Stomach (tissue), 4 donors: ENCODE measurements at regions not wholly inside any gene's neighbourhood (a gene's known extent, or its start where the extent isn't known, plus 50 kb on each side); places are given as distances from the start of the nearest gene placed in this dataset.

Experiments used
- EP300 ChIP-seq: sonication (generic); formaldehyde crosslinking; IDR thresholded peaks from one replicate; pipeline ENCODE4 v1.6.1; 2017; ENCODE audit warnings: antibody characterized with exemption
- POLR2AphosphoS5 ChIP-seq, 3 donors: sonication (generic); formaldehyde crosslinking; IDR thresholded peaks; one replicate each; pipeline ENCODE4 v1.6.1; 2016; ENCODE audit warnings: antibody characterized with exemption in 3 of 3
- TF ChIP-seq, protein P1 (sequence below), 7 experiments: fragments of 450-650 bp in 4 of 7; fragments of 200-600 bp in 3 of 7; sonication (generic) in 3 of 7; IDR thresholded peaks; one replicate each; pipeline ENCODE4 v1.5.1; 2016 to 2019; ENCODE audit warnings: antibody characterized with exemption in 7 of 7, control low read depth in 2 of 7, mild to moderate bottlenecking in 1 of 7

DNA sequence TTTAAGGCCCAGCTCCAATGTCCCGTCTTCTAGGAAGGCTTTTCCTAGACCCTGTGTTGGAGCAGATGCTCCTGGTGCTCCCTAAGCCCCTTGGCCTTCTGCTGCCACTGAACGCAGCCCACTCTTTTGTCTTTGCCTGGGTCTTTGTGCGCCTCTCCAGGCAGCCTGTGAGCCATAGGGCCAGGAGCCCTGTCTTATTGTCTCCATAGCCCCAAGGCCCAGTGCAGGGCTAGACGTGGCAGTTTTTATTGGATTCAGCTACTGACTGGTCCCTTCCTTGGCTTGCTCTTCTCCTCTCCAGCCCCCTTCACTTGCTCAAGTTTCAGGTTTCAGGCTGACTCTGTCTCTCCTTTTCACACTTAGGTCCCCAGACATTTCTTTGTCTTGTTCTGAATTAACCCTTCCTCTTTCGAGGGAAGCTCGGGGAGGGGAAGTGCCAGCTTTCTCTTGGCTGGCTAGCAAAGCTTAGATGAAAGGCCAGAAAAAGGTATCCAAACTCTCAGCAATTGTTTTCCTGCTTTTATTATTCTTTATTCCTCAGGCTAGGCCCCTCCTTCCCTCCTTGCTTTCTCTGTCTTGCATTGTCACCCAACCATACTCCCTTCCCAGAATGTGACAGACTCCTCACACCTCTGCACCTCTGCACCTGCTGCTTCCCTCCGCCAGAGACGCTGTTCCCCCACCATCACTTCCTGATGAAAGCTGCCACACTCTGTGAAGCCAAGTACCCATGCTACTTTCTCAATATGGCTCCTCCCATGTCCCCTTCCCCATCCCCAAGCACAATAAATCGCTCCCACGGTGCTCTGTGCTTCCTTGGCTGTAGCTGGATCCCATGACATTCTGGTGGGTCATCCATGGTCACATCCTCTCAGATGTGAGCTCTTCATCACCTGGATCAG, 101.6 kb upstream of the CPEB4 start:
- TF ChIP-seq, protein P1, sequence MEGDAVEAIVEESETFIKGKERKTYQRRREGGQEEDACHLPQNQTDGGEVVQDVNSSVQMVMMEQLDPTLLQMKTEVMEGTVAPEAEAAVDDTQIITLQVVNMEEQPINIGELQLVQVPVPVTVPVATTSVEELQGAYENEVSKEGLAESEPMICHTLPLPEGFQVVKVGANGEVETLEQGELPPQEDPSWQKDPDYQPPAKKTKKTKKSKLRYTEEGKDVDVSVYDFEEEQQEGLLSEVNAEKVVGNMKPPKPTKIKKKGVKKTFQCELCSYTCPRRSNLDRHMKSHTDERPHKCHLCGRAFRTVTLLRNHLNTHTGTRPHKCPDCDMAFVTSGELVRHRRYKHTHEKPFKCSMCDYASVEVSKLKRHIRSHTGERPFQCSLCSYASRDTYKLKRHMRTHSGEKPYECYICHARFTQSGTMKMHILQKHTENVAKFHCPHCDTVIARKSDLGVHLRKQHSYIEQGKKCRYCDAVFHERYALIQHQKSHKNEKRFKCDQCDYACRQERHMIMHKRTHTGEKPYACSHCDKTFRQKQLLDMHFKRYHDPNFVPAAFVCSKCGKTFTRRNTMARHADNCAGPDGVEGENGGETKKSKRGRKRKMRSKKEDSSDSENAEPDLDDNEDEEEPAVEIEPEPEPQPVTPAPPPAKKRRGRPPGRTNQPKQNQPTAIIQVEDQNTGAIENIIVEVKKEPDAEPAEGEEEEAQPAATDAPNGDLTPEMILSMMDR (IDR thresholded peaks at IDR 0.05): no peak
- TF ChIP-seq POLR2AphosphoS5 (IDR thresholded peaks at IDR 0.05) (no peak), EP300 (no peak)
